SK-N-SH (cell line): ENCODE measurements at regions not wholly inside any gene's neighbourhood (a gene's known extent, or its start where the extent isn't known, plus 50 kb on each side); places are given as distances from the start of the nearest gene placed in this dataset.
A peak's percentile ranks its signal among the peaks of the same experiment; 100 is the strongest.

Source experiments
- CTCF ChIA-PET: fragments of 300-600, 350-600 bp; formaldehyde crosslinking; extraction: SDS; loops from one replicate; lab custom pipeline; 2021; lab: Yijun Ruan, JAX
- POLR2A ChIA-PET: fragments of 350-600 bp; sonication (Branson Sonifier 250); formaldehyde crosslinking; extraction: SDS; loops from one replicate; lab custom pipeline; 2020; ENCODE audit warnings: antibody characterized with exemption, inconsistent platforms; lab: Yijun Ruan, JAX
- DNase-seq: peaks from one replicate; pipeline ENCODE4 v3.0.0; 2012
- H2AFZ ChIP-seq: fragments of 200-600 bp; sonication (generic); 2 replicates; pipeline ENCODE4 v1.8.1; 2016; ENCODE audit warnings: antibody characterized with exemption, mild to moderate bottlenecking, low read depth
- H3F3A ChIP-seq: fragments of 200-600 bp; sonication (generic); replicated peaks from 2 replicates; pipeline ENCODE3; 2016; ENCODE audit warnings: antibody characterized with exemption, mild to moderate bottlenecking; ENCODE audit not compliant: insufficient read depth
- H3K27ac ChIP-seq, 2 experiments: fragments of 200-500 bp in 1 of 2; fragments of 200-600 bp in 1 of 2; sonication (Bioruptor generic) in 1 of 2; sonication (generic), shearing (Covaris generic) in 1 of 2; 2 replicates each; pipeline versions ENCODE4 v1.5.1 to v1.6.1; 2014 to 2016; ENCODE audit warnings: low read depth in 2 of 2, inconsistent platforms in 1 of 2, low read length in 1 of 2, mild to moderate bottlenecking in 1 of 2, mixed read lengths in 1 of 2
- H3K27me3 ChIP-seq: fragments of 200-600 bp; sonication (generic), shearing (Covaris generic); 2 replicates; pipeline ENCODE4 v1.6.1; 2016; ENCODE audit warnings: mixed run types; ENCODE audit not compliant: insufficient read depth
- H3K36me3 ChIP-seq, 2 experiments: fragments of 200-500 bp in 1 of 2; fragments of 200-600 bp in 1 of 2; sonication (Bioruptor generic) in 1 of 2; sonication (generic) in 1 of 2; replicated peaks in 1 of 2; 2 replicates each; pipeline versions ENCODE3 to v1.5.1; 2014 to 2016; ENCODE audit warnings: low read length in 1 of 2, mild to moderate bottlenecking in 1 of 2; ENCODE audit not compliant: insufficient read depth in 2 of 2, control insufficient read depth in 1 of 2
- H3K4me1 ChIP-seq, 2 experiments: fragments of 200-500 bp in 1 of 2; fragments of 200-600 bp in 1 of 2; sonication (Bioruptor generic) in 1 of 2; sonication (generic), shearing (Covaris generic) in 1 of 2; 2 replicates each; pipeline versions ENCODE4 v1.5.1 to v1.6.1; 2014 to 2016; ENCODE audit warnings: low read depth in 1 of 2, low read length in 1 of 2, mixed run types in 1 of 2; ENCODE audit not compliant: insufficient read depth in 2 of 2, control insufficient read depth in 1 of 2
- H3K4me2 ChIP-seq: fragments of 200-600 bp; sonication (generic), shearing (Covaris generic); 2 replicates; pipeline ENCODE4 v1.6.1; 2017; ENCODE audit warnings: mixed run types
- H3K4me3 ChIP-seq, 2 experiments: fragments of 200-500 bp in 1 of 2; fragments of 200-600 bp in 1 of 2; sonication (Bioruptor generic) in 1 of 2; sonication (generic), shearing (Covaris generic) in 1 of 2; 2 replicates each; pipeline versions ENCODE4 v1.5.1 to v1.8.1; 2014 to 2016; ENCODE audit warnings: low read depth in 2 of 2, inconsistent platforms in 1 of 2, low read length in 1 of 2, mild to moderate bottlenecking in 1 of 2, mixed read lengths in 1 of 2, moderate library complexity in 1 of 2
- H3K79me2 ChIP-seq: fragments of 200-600 bp; sonication (generic); 2 replicates; pipeline ENCODE4 v1.8.1; 2017; ENCODE audit warnings: mild to moderate bottlenecking; ENCODE audit not compliant: insufficient read depth
- H3K9ac ChIP-seq: fragments of 200-600 bp; sonication (generic); 2 replicates; pipeline ENCODE4 v1.6.1; 2017; ENCODE audit warnings: mixed run types
- H3K9me2 ChIP-seq: fragments of 200-600 bp; sonication (generic); 2 replicates; pipeline ENCODE4 v1.6.1; 2017; ENCODE audit warnings: mixed run types
- H3K9me3 ChIP-seq: fragments of 200-600 bp; sonication (generic); 2 replicates; pipeline ENCODE4 v1.6.1; 2017; ENCODE audit warnings: mixed run types, mild to moderate bottlenecking, moderate library complexity
- H4K20me1 ChIP-seq: fragments of 200-600 bp; sonication (generic); 2 replicates; pipeline ENCODE4 v1.6.1; 2017; ENCODE audit warnings: mild to moderate bottlenecking, mixed run types; ENCODE audit not compliant: insufficient read depth
- CHD2 ChIP-seq: fragments of 150-350 bp; IDR thresholded peaks from 2 replicates; pipeline ENCODE4 v1.6.1; 2018; ENCODE audit warnings: low read length; ENCODE audit not compliant: partially characterized antibody
- EP300 ChIP-seq, 2 experiments: IDR thresholded peaks; 2 replicates each; pipeline versions ENCODE4 v1.4.0 to v1.6.1; 2012; ENCODE audit warnings: borderline replicate concordance in 1 of 2, low read depth in 1 of 2, low read length in 1 of 2
- EZH2phosphoT487 ChIP-seq: fragments of 200-600 bp; sonication (generic); IDR thresholded peaks from 2 replicates; pipeline ENCODE4 v1.6.1; 2017; ENCODE audit warnings: low read depth, mixed run types, mild to moderate bottlenecking, antibody characterized with exemption, moderate library complexity, borderline replicate concordance
- FOSL2 ChIP-seq: IDR thresholded peaks from 2 replicates; pipeline ENCODE4 v1.4.0; 2012; ENCODE audit warnings: low read depth, mild to moderate bottlenecking, moderate library complexity, borderline replicate concordance
- FOXM1 ChIP-seq: IDR thresholded peaks from 2 replicates; pipeline ENCODE4 v1.4.0; 2012; ENCODE audit warnings: low read depth, mild to moderate bottlenecking
- GABPA ChIP-seq: IDR thresholded peaks from 2 replicates; pipeline ENCODE4 v1.4.0; 2012; ENCODE audit warnings: low read depth, mild to moderate bottlenecking
- JUND ChIP-seq: IDR thresholded peaks from 2 replicates; pipeline ENCODE4 v1.4.0; 2012
- MEF2A ChIP-seq: IDR thresholded peaks from 2 replicates; pipeline ENCODE4 v1.4.0; 2012; ENCODE audit warnings: low read depth, borderline replicate concordance
- NFIC ChIP-seq: IDR thresholded peaks from 2 replicates; pipeline ENCODE4 v1.4.0; 2012; ENCODE audit warnings: borderline replicate concordance
- POLR2AphosphoS5 ChIP-seq: IDR thresholded peaks from 2 replicates; pipeline ENCODE4 v1.6.1; 2012; ENCODE audit warnings: low read depth, low read length
- RAD21 ChIP-seq: IDR thresholded peaks from 2 replicates; pipeline ENCODE4 v1.6.1; 2012; ENCODE audit warnings: mild to moderate bottlenecking, low read length
- RCOR1 ChIP-seq: fragments of 150-350 bp; IDR thresholded peaks from 2 replicates; pipeline ENCODE4 v1.6.1; 2017; ENCODE audit warnings: antibody characterized with exemption, low read length
- RXRA ChIP-seq: IDR thresholded peaks from 2 replicates; pipeline ENCODE4 v1.4.0; 2012; ENCODE audit warnings: low read depth, mild to moderate bottlenecking, borderline replicate concordance
- SMC3 ChIP-seq: IDR thresholded peaks from 2 replicates; pipeline ENCODE4 v1.6.1; 2012; ENCODE audit warnings: low read depth, low read length, improper control_type of control experiment
- TAF1 ChIP-seq: IDR thresholded peaks from 2 replicates; pipeline ENCODE4 v1.6.1; 2012; ENCODE audit warnings: low read depth, mild to moderate bottlenecking, low read length, moderate library complexity, borderline replicate concordance
- TCF12 ChIP-seq: IDR thresholded peaks from 2 replicates; pipeline ENCODE4 v1.4.0; 2012
- TEAD4 ChIP-seq: IDR thresholded peaks from 2 replicates; pipeline ENCODE4 v1.4.0; 2012; ENCODE audit warnings: mild to moderate bottlenecking, borderline replicate concordance; ENCODE audit not compliant: insufficient read depth
- YY1 ChIP-seq: IDR thresholded peaks from 2 replicates; pipeline ENCODE4 v1.4.0; 2012; ENCODE audit warnings: low read depth, mild to moderate bottlenecking
- WGBS: methylation state at CpG from one replicate; pipeline ENCODE4 v1.1.6; 2017; ENCODE audit warnings: low lambda C conversion rate; 5-methylcytosine and 5-hydroxymethylcytosine counted together
- TF ChIP-seq, protein P1 (sequence below): IDR thresholded peaks from 2 replicates; pipeline ENCODE4; 2012
- TF ChIP-seq, protein P2 (sequence below): IDR thresholded peaks from 2 replicates; pipeline ENCODE4 v1.4.0; 2012; ENCODE audit warnings: low read depth
- TF ChIP-seq, protein P3 (sequence below): IDR thresholded peaks from 2 replicates; pipeline ENCODE4 v1.4.0; 2012; ENCODE audit warnings: low read depth, borderline replicate concordance
- TF ChIP-seq, protein P4 (sequence below): IDR thresholded peaks from 2 replicates; pipeline ENCODE4 v1.4.0; 2012; ENCODE audit warnings: low read depth, borderline replicate concordance
- TF ChIP-seq, protein P5 (sequence below): IDR thresholded peaks from 2 replicates; pipeline ENCODE4 v1.6.1; 2012; ENCODE audit warnings: mild to moderate bottlenecking, low read depth, low read length, moderate library complexity
- TF ChIP-seq, protein P6 (sequence below): fragments of 200-600 bp; sonication (generic); IDR thresholded peaks from 2 replicates; pipeline ENCODE4 v1.6.1; 2017; ENCODE audit warnings: antibody characterized with exemption, mild to moderate bottlenecking, moderate library complexity

DNA sequence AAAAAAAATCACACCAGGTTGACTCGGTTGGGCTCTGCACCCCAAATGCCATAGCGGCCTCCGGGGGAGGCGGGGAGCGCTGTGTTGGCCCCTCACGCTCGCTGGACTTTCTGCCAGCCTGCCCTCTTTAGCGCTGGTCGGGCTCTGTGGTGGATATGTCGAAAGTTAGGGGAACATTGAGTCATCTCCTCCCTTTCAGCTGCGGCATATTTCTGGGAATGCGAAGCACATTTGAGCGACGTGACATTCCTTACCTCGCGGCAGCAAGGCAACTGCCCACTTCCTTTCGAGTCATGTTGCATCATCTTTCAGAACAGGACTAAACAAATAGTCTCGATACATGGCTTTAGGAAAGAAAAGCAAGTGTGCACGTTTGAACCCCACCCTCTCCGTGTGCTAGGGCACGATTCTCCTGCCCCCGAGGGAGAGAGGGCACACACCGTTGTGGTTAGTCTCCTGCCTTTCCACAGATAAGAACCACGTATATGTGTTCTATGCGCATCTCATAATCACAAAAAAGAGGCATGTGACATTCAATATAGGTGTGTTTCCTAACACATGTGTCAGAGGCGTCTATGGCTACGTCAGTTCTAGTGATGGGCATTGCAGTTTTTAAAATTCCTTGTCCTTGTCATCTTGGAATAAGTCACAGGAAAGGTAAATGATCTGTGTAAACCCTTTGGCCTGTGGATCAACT, 105.9 kb upstream of the SLC45A1 start:
- Histone ChIP-seq H3K9me3 (no peaks in the 10 kb centered on the region), H3K27me3 (no peaks in the 10 kb centered on the region), H2AFZ (no peak overlapping the region), H3K4me1 (peaks cover 0 to 3% of the 10 kb centered on the region in 2 experiments; a peak in 1 of 4 replicates), H3K79me2 (no peaks in the 10 kb centered on the region), H4K20me1 (no peaks in the 10 kb centered on the region), H3K36me3 (no peaks in the 10 kb centered on the region), H3K4me2 (no peak overlapping the region), H3K27ac (peak overlapping the region; percentile 53 to 66; a peak in 3 of 4 replicates), H3K4me3 (no peak overlapping the region), H3K9ac (no peak overlapping the region), H3K9me2 (no peaks in the 10 kb centered on the region), H3F3A (no peaks in the 10 kb centered on the region)
- ChIA-PET POLR2A (no interaction called here), CTCF (interaction anchor here (2.2 kb wide), 1 partner anchor 197 kb away, joined by 7 read pairs; no protein-coding TSS in a partner anchor)
- no peak for DNase-seq
- 55% methylated on average over 27 of the region's 27 CpGs for WGBS
- TF ChIP-seq RXRA = 0 out of 2 replicates have a peak, but pooled peaks have one; percentile 38
- TF ChIP-seq, protein P1, sequence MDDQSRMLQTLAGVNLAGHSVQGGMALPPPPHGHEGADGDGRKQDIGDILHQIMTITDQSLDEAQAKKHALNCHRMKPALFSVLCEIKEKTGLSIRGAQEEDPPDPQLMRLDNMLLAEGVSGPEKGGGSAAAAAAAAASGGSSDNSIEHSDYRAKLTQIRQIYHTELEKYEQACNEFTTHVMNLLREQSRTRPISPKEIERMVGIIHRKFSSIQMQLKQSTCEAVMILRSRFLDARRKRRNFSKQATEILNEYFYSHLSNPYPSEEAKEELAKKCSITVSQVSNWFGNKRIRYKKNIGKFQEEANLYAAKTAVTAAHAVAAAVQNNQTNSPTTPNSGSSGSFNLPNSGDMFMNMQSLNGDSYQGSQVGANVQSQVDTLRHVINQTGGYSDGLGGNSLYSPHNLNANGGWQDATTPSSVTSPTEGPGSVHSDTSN = peak; percentile 73
- TF ChIP-seq TAF1 = no peak
- TF ChIP-seq FOXM1 = no peak
- TF ChIP-seq RCOR1 = no peak
- TF ChIP-seq, protein P2, sequence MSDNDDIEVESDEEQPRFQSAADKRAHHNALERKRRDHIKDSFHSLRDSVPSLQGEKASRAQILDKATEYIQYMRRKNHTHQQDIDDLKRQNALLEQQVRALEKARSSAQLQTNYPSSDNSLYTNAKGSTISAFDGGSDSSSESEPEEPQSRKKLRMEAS = peak; percentile 67
- TF ChIP-seq, protein P3, sequence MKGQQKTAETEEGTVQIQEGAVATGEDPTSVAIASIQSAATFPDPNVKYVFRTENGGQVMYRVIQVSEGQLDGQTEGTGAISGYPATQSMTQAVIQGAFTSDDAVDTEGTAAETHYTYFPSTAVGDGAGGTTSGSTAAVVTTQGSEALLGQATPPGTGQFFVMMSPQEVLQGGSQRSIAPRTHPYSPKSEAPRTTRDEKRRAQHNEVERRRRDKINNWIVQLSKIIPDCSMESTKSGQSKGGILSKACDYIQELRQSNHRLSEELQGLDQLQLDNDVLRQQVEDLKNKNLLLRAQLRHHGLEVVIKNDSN = no peak
- TF ChIP-seq, protein P4, sequence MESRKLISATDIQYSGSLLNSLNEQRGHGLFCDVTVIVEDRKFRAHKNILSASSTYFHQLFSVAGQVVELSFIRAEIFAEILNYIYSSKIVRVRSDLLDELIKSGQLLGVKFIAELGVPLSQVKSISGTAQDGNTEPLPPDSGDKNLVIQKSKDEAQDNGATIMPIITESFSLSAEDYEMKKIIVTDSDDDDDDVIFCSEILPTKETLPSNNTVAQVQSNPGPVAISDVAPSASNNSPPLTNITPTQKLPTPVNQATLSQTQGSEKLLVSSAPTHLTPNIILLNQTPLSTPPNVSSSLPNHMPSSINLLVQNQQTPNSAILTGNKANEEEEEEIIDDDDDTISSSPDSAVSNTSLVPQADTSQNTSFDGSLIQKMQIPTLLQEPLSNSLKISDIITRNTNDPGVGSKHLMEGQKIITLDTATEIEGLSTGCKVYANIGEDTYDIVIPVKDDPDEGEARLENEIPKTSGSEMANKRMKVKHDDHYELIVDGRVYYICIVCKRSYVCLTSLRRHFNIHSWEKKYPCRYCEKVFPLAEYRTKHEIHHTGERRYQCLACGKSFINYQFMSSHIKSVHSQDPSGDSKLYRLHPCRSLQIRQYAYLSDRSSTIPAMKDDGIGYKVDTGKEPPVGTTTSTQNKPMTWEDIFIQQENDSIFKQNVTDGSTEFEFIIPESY = no peak
- TF ChIP-seq TEAD4 = peak; percentile 50; the same call in 1 of the 2 replicates
- peak; percentile 44; the same call in 1 of the 2 replicates for TF ChIP-seq JUND
- no peak for TF ChIP-seq GABPA
- no peak for TF ChIP-seq RAD21
- TF ChIP-seq, protein P5, sequence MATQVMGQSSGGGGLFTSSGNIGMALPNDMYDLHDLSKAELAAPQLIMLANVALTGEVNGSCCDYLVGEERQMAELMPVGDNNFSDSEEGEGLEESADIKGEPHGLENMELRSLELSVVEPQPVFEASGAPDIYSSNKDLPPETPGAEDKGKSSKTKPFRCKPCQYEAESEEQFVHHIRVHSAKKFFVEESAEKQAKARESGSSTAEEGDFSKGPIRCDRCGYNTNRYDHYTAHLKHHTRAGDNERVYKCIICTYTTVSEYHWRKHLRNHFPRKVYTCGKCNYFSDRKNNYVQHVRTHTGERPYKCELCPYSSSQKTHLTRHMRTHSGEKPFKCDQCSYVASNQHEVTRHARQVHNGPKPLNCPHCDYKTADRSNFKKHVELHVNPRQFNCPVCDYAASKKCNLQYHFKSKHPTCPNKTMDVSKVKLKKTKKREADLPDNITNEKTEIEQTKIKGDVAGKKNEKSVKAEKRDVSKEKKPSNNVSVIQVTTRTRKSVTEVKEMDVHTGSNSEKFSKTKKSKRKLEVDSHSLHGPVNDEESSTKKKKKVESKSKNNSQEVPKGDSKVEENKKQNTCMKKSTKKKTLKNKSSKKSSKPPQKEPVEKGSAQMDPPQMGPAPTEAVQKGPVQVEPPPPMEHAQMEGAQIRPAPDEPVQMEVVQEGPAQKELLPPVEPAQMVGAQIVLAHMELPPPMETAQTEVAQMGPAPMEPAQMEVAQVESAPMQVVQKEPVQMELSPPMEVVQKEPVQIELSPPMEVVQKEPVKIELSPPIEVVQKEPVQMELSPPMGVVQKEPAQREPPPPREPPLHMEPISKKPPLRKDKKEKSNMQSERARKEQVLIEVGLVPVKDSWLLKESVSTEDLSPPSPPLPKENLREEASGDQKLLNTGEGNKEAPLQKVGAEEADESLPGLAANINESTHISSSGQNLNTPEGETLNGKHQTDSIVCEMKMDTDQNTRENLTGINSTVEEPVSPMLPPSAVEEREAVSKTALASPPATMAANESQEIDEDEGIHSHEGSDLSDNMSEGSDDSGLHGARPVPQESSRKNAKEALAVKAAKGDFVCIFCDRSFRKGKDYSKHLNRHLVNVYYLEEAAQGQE = no peak; the same call in 1 of the 2 replicates
- no peak for TF ChIP-seq CHD2
- TF ChIP-seq MEF2A = no peak
- TF ChIP-seq FOSL2 = peak; percentile 49; the same call in 1 of the 2 replicates
- TF ChIP-seq POLR2AphosphoS5 = no peak
- TF ChIP-seq EP300 (IDR thresholded peaks at IDR 0.05; ENCODE audit: borderline replicate concordance in 1 of 2, low read depth in 1 of 2, low read length in 1 of 2) = peak in 1 of 2 experiments; percentile 68; a peak in 1 of 4 replicates
- TF ChIP-seq NFIC = no peak
- no peak for TF ChIP-seq EZH2phosphoT487
- TF ChIP-seq SMC3 = no peak
- no peak for TF ChIP-seq YY1
- TF ChIP-seq, protein P6, sequence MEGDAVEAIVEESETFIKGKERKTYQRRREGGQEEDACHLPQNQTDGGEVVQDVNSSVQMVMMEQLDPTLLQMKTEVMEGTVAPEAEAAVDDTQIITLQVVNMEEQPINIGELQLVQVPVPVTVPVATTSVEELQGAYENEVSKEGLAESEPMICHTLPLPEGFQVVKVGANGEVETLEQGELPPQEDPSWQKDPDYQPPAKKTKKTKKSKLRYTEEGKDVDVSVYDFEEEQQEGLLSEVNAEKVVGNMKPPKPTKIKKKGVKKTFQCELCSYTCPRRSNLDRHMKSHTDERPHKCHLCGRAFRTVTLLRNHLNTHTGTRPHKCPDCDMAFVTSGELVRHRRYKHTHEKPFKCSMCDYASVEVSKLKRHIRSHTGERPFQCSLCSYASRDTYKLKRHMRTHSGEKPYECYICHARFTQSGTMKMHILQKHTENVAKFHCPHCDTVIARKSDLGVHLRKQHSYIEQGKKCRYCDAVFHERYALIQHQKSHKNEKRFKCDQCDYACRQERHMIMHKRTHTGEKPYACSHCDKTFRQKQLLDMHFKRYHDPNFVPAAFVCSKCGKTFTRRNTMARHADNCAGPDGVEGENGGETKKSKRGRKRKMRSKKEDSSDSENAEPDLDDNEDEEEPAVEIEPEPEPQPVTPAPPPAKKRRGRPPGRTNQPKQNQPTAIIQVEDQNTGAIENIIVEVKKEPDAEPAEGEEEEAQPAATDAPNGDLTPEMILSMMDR = no peak
- TF ChIP-seq TCF12 = peak; percentile 66; the same call in 1 of the 2 replicates
